Body of pancreas (tissue), 4 donors: ENCODE measurements at regions not wholly inside any gene's neighbourhood (a gene's known extent, or its start where the extent isn't known, plus 50 kb on each side); places are given as distances from the start of the nearest gene placed in this dataset.

Source experiments
- ATAC-seq: fragments of 150-250 bp; one replicate; pipeline ENCODE4 v1.9.1; 2016
- DNase-seq, 4 donors: peaks; one replicate each; pipeline ENCODE4 v3.0.0-alpha.2; 2019
- H3K27ac ChIP-seq, 4 donors: fragments of 200-600 bp; sonication (generic); 1 replicate in 3 of 4; 2 replicates in 1 of 4; pipeline versions ENCODE4 v1.5.1 to v1.6.1; 2016 to 2019; ENCODE audit warnings: mild to moderate bottlenecking in 1 of 4, mixed read lengths in 1 of 4, moderate library complexity in 1 of 4
- H3K27me3 ChIP-seq, 2 donors: fragments of 200-600 bp; sonication (generic); one replicate each; pipeline ENCODE4 v1.6.0; 2016; ENCODE audit warnings: mild to moderate bottlenecking in 1 of 2
- H3K36me3 ChIP-seq, 2 donors: fragments of 200-600 bp; sonication (generic); replicated peaks in 1 of 2; 2 replicates each; pipeline ENCODE4 v1.5.1; 2016; ENCODE audit warnings: low read depth in 2 of 2; ENCODE audit not compliant: insufficient read depth in 1 of 2
- H3K4me1 ChIP-seq: fragments of 200-600 bp; sonication (generic); one replicate; pipeline ENCODE4 v1.6.0; 2016
- H3K4me3 ChIP-seq, 2 donors: fragments of 200-600 bp; sonication (generic); 1 replicate in 1 of 2; 2 replicates in 1 of 2; pipeline ENCODE4 v1.5.1; 2016 to 2019
- H3K9me3 ChIP-seq, 3 donors: fragments of 200-600 bp; sonication (generic); 1 replicate in 2 of 3; 2 replicates in 1 of 3; pipeline ENCODE4 v1.5.1; 2016
- CTCF ChIP-seq, 7 experiments: fragments of 450-650 bp in 4 of 7; fragments of 200-600 bp in 3 of 7; sonication (generic) in 3 of 7; IDR thresholded peaks; one replicate each; pipeline ENCODE4 v1.5.1; 2016 to 2019; ENCODE audit warnings: antibody characterized with exemption in 7 of 7
- POLR2A ChIP-seq, 3 donors: fragments of 450-650 bp; IDR thresholded peaks; one replicate each; pipeline ENCODE4 v1.6.1; 2016; ENCODE audit warnings: antibody characterized with exemption in 3 of 3, mild to moderate bottlenecking in 2 of 3
- WGBS, 2 donors: methylation state at CpG; one replicate each; pipeline ENCODE4 v1.1.5; 2017; 5-methylcytosine and 5-hydroxymethylcytosine counted together
- intact Hi-C: fragments of 100-400 bp; cut with DNase I; formaldehyde crosslinking; loops from one replicate; pipeline ENCODE4 v1.15.1; 2023

GRCh38 chr20:62553136-62553837, 77.5 kb upstream of the GATA5 start:
- ATAC-seq (no peak), DNase-seq (no peak)
- peaks cover 12% of the 10 kb centered on the region for H3K4me1 ChIP-seq
- TF ChIP-seq POLR2A (IDR thresholded peaks at IDR 0.05) (no peak), CTCF (IDR thresholded peaks at IDR 0.05) (no peak)
- no peaks in the 10 kb centered on the region for H3K9me3 ChIP-seq
- WGBS, 2 donors: 49 to 55% methylated on average over 26 to 33 of the region's 33 CpGs
- H3K4me3 ChIP-seq: no peak overlapping the region
- H3K36me3 ChIP-seq: no peaks in the 10 kb centered on the region
- peaks cover 0 to 19% of the 10 kb centered on the region in 2 donors for H3K27me3 ChIP-seq
- H3K27ac ChIP-seq: no peak overlapping the region
- intact Hi-C loops: no loop called here

- Histone ChIP-seq H3K27ac (no peak overlapping the region), H3K27me3 (peaks cover 0 to 19% of the 10 kb centered on the region in 2 donors), H3K36me3 (no peaks in the 10 kb centered on the region), H3K9me3 (no peaks in the 10 kb centered on the region), H3K4me3 (no peak overlapping the region), H3K4me1 (peaks cover 12% of the 10 kb centered on the region)
- WGBS, 2 donors: 37 to 60% methylated on average over 7 of the region's 7 CpGs
- TF ChIP-seq POLR2A (IDR thresholded peaks at IDR 0.05): no peak
- TF ChIP-seq CTCF (IDR thresholded peaks at IDR 0.05): no peak
- intact Hi-C loops: no loop called here
- DNase-seq (no peak), ATAC-seq (no peak)
These were observed 78.0 kb upstream of the GATA5 start for GRCh38 chr20:62553838-62554161.

- Histone ChIP-seq H3K36me3 (no peaks in the 10 kb centered on the region), H3K27me3 (peaks cover 0 to 19% of the 10 kb centered on the region in 2 donors), H3K4me3 (no peak overlapping the region), H3K27ac (no peak overlapping the region), H3K4me1 (peaks cover 12% of the 10 kb centered on the region), H3K9me3 (no peaks in the 10 kb centered on the region)
- intact Hi-C loops: no loop called here
- TF ChIP-seq CTCF (IDR thresholded peaks at IDR 0.05) (no peak), POLR2A (IDR thresholded peaks at IDR 0.05) (no peak)
- 52 to 54% methylated on average over 12 to 35 of the region's 35 CpGs for whole genome bisulfite sequencing, 2 donors
- ATAC-seq (no peak), DNase-seq (no peak)
These were observed 78.6 kb upstream of the GATA5 start for GRCh38 chr20:62554214-62554897.

GRCh38 chr20:62554898-62555641, 79.3 kb upstream of the GATA5 start:
- Histone ChIP-seq H3K4me1 (peaks cover 12% of the 10 kb centered on the region), H3K27ac (no peak overlapping the region), H3K4me3 (no peak overlapping the region), H3K9me3 (no peaks in the 10 kb centered on the region), H3K27me3 (peaks cover 0 to 17% of the 10 kb centered on the region in 2 donors), H3K36me3 (no peaks in the 10 kb centered on the region)
- intact Hi-C loops: no loop called here
- 44 to 59% methylated on average over 10 to 27 of the region's 27 CpGs for WGBS, 2 donors
- ATAC-seq: no peak
- TF ChIP-seq POLR2A (IDR thresholded peaks at IDR 0.05): no peak
- TF ChIP-seq CTCF (IDR thresholded peaks at IDR 0.05): no peak
- DNase-seq: no peak
